ENCODE measurements at regions not wholly inside any gene's neighbourhood (a gene's known extent, or its start where the extent isn't known, plus 50 kb on each side); places are given as distances from the start of the nearest gene placed in this dataset.

DNA sequence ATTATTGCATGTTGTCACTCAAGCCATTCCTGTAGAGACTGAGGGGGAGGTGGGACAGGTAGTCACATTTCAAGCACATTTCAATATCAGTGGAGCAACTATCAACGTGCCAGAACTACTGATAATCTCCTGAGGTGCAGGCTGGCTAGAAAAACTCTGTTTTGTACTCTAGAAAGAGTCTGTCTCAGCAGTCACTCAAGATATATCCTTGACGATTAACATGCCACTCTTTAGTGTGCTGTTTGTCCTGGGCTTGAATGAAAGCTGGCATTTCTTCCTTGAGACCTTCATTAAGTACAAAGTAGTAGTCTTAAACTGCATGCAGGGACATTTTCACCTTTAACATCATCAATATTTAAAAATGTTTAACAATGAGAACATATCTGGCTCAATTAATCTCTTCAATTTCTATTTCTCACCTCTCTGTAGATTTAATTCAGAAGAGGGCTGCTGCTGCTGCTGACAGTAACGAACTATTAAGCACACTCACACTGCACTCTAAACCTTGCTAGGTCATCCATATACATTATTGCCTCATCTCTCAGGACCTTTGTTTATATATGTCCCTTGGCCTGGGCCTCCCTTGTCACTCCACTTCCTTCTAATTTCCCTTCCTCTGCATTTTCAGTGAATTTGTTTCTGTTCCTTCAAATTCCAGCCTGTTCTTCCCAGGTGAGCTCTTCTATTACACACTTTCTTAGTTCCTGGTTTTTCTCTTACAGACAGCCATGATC lies 412.0 kb downstream of the HAPSTR1 start:
- TF ChIP-seq POLR2AphosphoS5 (IDR thresholded peaks at IDR 0.05; ENCODE audit: low read depth, low read length) (no peak), SIN3A (IDR thresholded peaks at IDR 0.05; ENCODE audit: borderline replicate concordance, insufficient read depth, low read depth, low read length) (no peak), TCF7L2 (IDR thresholded peaks at IDR 0.05; ENCODE audit: low read depth, low read length) (no peak)
- TF ChIP-seq, protein P1, sequence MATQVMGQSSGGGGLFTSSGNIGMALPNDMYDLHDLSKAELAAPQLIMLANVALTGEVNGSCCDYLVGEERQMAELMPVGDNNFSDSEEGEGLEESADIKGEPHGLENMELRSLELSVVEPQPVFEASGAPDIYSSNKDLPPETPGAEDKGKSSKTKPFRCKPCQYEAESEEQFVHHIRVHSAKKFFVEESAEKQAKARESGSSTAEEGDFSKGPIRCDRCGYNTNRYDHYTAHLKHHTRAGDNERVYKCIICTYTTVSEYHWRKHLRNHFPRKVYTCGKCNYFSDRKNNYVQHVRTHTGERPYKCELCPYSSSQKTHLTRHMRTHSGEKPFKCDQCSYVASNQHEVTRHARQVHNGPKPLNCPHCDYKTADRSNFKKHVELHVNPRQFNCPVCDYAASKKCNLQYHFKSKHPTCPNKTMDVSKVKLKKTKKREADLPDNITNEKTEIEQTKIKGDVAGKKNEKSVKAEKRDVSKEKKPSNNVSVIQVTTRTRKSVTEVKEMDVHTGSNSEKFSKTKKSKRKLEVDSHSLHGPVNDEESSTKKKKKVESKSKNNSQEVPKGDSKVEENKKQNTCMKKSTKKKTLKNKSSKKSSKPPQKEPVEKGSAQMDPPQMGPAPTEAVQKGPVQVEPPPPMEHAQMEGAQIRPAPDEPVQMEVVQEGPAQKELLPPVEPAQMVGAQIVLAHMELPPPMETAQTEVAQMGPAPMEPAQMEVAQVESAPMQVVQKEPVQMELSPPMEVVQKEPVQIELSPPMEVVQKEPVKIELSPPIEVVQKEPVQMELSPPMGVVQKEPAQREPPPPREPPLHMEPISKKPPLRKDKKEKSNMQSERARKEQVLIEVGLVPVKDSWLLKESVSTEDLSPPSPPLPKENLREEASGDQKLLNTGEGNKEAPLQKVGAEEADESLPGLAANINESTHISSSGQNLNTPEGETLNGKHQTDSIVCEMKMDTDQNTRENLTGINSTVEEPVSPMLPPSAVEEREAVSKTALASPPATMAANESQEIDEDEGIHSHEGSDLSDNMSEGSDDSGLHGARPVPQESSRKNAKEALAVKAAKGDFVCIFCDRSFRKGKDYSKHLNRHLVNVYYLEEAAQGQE (IDR thresholded peaks at IDR 0.05; ENCODE audit: insufficient read depth in 1 of 2, low read depth in 2 of 2, low read length in 1 of 2), result no peak
- TF ChIP-seq, protein P2, sequence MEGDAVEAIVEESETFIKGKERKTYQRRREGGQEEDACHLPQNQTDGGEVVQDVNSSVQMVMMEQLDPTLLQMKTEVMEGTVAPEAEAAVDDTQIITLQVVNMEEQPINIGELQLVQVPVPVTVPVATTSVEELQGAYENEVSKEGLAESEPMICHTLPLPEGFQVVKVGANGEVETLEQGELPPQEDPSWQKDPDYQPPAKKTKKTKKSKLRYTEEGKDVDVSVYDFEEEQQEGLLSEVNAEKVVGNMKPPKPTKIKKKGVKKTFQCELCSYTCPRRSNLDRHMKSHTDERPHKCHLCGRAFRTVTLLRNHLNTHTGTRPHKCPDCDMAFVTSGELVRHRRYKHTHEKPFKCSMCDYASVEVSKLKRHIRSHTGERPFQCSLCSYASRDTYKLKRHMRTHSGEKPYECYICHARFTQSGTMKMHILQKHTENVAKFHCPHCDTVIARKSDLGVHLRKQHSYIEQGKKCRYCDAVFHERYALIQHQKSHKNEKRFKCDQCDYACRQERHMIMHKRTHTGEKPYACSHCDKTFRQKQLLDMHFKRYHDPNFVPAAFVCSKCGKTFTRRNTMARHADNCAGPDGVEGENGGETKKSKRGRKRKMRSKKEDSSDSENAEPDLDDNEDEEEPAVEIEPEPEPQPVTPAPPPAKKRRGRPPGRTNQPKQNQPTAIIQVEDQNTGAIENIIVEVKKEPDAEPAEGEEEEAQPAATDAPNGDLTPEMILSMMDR (IDR thresholded peaks at IDR 0.05), result no peak
